Gastroesophageal sphincter (tissue), 4 donors: ENCODE measurements at regions not wholly inside any gene's neighbourhood (a gene's known extent, or its start where the extent isn't known, plus 50 kb on each side); places are given as distances from the start of the nearest gene placed in this dataset.

Experiments used
- ATAC-seq: fragments of 150-250 bp; one replicate; pipeline ENCODE4 v1.9.1; 2016; ENCODE audit warnings: mild to moderate bottlenecking, moderate library complexity
- H3K27ac ChIP-seq, 4 donors: fragments of 200-600 bp; sonication (generic) in 3 of 4; 1 replicate in 3 of 4; 2 replicates in 1 of 4; pipeline ENCODE4 v1.5.1; 2016 to 2019
- H3K27me3 ChIP-seq: fragments of 200-600 bp; sonication (generic); one replicate; pipeline ENCODE4 v1.5.1; 2019
- H3K36me3 ChIP-seq, 2 donors: fragments of 200-600 bp; sonication (generic); one replicate each; pipeline ENCODE4 v1.5.1; 2019; ENCODE audit warnings: control low read depth in 1 of 2
- H3K4me1 ChIP-seq, 3 donors: fragments of 200-600 bp; sonication (generic); 1 replicate in 2 of 3; 2 replicates in 1 of 3; pipeline ENCODE4 v1.5.1; 2016 to 2019; ENCODE audit warnings: control low read depth in 2 of 3
- H3K4me3 ChIP-seq, 2 donors: fragments of 200-600 bp; sonication (generic); one replicate each; pipeline ENCODE4 v1.5.1; 2019; ENCODE audit warnings: mild to moderate bottlenecking in 1 of 2, moderate library complexity in 1 of 2
- H3K9me3 ChIP-seq, 3 donors: fragments of 200-600 bp; sonication (generic); one replicate each; pipeline ENCODE4 v1.5.1; 2017 to 2019; ENCODE audit warnings: control low read depth in 2 of 3
- CTCF ChIP-seq, 4 experiments: fragments of 200-600 bp in 2 of 4; fragments of 450-650 bp in 2 of 4; sonication (generic) in 1 of 4; IDR thresholded peaks; one replicate each; pipeline ENCODE4 v1.5.1; 2017 to 2019; ENCODE audit warnings: antibody characterized with exemption in 4 of 4, mild to moderate bottlenecking in 2 of 4, moderate library complexity in 2 of 4
- EP300 ChIP-seq: sonication (generic); formaldehyde crosslinking; IDR thresholded peaks from one replicate; pipeline ENCODE4 v1.6.1; 2017; ENCODE audit warnings: antibody characterized with exemption, mild to moderate bottlenecking
- POLR2A ChIP-seq, 2 donors: fragments of 450-650 bp; IDR thresholded peaks; one replicate each; pipeline ENCODE4 v1.6.1; 2017; ENCODE audit warnings: antibody characterized with exemption in 2 of 2, mild to moderate bottlenecking in 2 of 2, moderate library complexity in 1 of 2
- POLR2AphosphoS5 ChIP-seq: sonication (generic); formaldehyde crosslinking; IDR thresholded peaks from one replicate; pipeline ENCODE4 v1.6.1; 2017; ENCODE audit warnings: antibody characterized with exemption
- WGBS, 2 donors: methylation state at CpG; one replicate each; pipeline ENCODE4 v1.1.5; 2018; ENCODE audit warnings: low coverage in 1 of 2; 5-methylcytosine and 5-hydroxymethylcytosine counted together

- Histone ChIP-seq H3K27ac (no peak overlapping the region), H3K27me3 (peaks cover 14% of the 10 kb centered on the region), H3K9me3 (peaks cover 0 to 17% (median 0%) of the 10 kb centered on the region in 3 donors), H3K4me1 (no peaks in the 10 kb centered on the region), H3K4me3 (no peak overlapping the region), H3K36me3 (no peaks in the 10 kb centered on the region)
- 10% methylated on average over 4 of the region's 4 CpGs for WGBS, 2 donors
- ATAC-seq = no peak
- no peak for TF ChIP-seq EP300
- TF ChIP-seq POLR2A (IDR thresholded peaks at IDR 0.05) = no peak
- TF ChIP-seq POLR2AphosphoS5 = no peak
- TF ChIP-seq CTCF (IDR thresholded peaks at IDR 0.05) = no peak
Measured at GRCh38 chr10:130615457-130615856, 479.3 kb downstream of the GLRX3 start.

GRCh38 chr10:130617985-130618384, 481.8 kb downstream of the GLRX3 start:
- Histone ChIP-seq H3K9me3 (peaks cover 0 to 2% (median 0%) of the 10 kb centered on the region in 3 donors), H3K27me3 (peaks cover 35% of the 10 kb centered on the region), H3K27ac (no peak overlapping the region), H3K4me1 (no peaks in the 10 kb centered on the region), H3K36me3 (no peaks in the 10 kb centered on the region), H3K4me3 (no peak overlapping the region)
- ATAC-seq = no peak
- TF ChIP-seq POLR2AphosphoS5 = no peak
- no peak for TF ChIP-seq CTCF (IDR thresholded peaks at IDR 0.05)
- TF ChIP-seq POLR2A (IDR thresholded peaks at IDR 0.05) = no peak
- TF ChIP-seq EP300 = no peak
- 50 to 88% methylated on average over 1 of the region's 1 CpG for WGBS, 2 donors

- no peak for ATAC-seq
- Histone ChIP-seq H3K4me1 (no peaks in the 10 kb centered on the region), H3K4me3 (no peak overlapping the region), H3K27me3 (peaks cover 39% of the 10 kb centered on the region), H3K36me3 (no peaks in the 10 kb centered on the region), H3K9me3 (no peaks in the 10 kb centered on the region), H3K27ac (no peak overlapping the region)
- WGBS, 2 donors = 33 to 37% methylated on average over 2 of the region's 2 CpGs
- TF ChIP-seq POLR2AphosphoS5 (no peak), POLR2A (IDR thresholded peaks at IDR 0.05) (no peak), CTCF (IDR thresholded peaks at IDR 0.05) (no peak), EP300 (no peak)
Measured at GRCh38 chr10:130618647-130619046, 482.5 kb downstream of the GLRX3 start.

GRCh38 chr10:130621231-130621775, 485.1 kb downstream of the GLRX3 start:
- 31 to 40% methylated on average over 5 to 6 of the region's 8 CpGs for WGBS, 2 donors
- Histone ChIP-seq H3K36me3 (no peaks in the 10 kb centered on the region), H3K27me3 (peaks cover 52% of the 10 kb centered on the region)

GRCh38 chr10:130623680-130624267, 487.6 kb downstream of the GLRX3 start:
- H3K9me3 ChIP-seq = peaks cover 0 to 11% (median 0%) of the 10 kb centered on the region in 3 donors
- H3K27ac ChIP-seq = no peak overlapping the region
- no peaks in the 10 kb centered on the region for H3K4me1 ChIP-seq
- no peak for TF ChIP-seq POLR2AphosphoS5
- TF ChIP-seq EP300 = no peak
- TF ChIP-seq POLR2A (IDR thresholded peaks at IDR 0.05) = no peak
- no peak for TF ChIP-seq CTCF (IDR thresholded peaks at IDR 0.05)
- 13 to 80% methylated on average over 1 to 3 of the region's 4 CpGs for WGBS, 2 donors
- H3K4me3 ChIP-seq = no peak overlapping the region
- ATAC-seq = no peak
- H3K27me3 ChIP-seq = peaks cover 42% of the 10 kb centered on the region
- H3K36me3 ChIP-seq = no peaks in the 10 kb centered on the region

More at GRCh38 chr10:130621231-130621775, 485.1 kb downstream of the GLRX3 start:
- Histone ChIP-seq H3K27ac (no peak overlapping the region), H3K4me1 (no peaks in the 10 kb centered on the region), H3K4me3 (no peak overlapping the region), H3K9me3 (peaks cover 0 to 6% (median 0%) of the 10 kb centered on the region in 3 donors)
- TF ChIP-seq EP300 = no peak
- TF ChIP-seq POLR2AphosphoS5 = no peak
- no peak for ATAC-seq
